NCI-H2196 (cell line): ENCODE measurements at regions not wholly inside any gene's neighbourhood (a gene's known extent, or its start where the extent isn't known, plus 50 kb on each side); places are given as distances from the start of the nearest gene placed in this dataset.
"Not testable (repeated sequence)": the region's sequence is repeated elsewhere in the genome, so short reads cannot be mapped to it uniquely, and the experiment has no call there.

Experiments used
- DNase-seq: peaks from one replicate; lab custom pipeline; 2025; ENCODE audit not compliant: unreplicated experiment; lab: John Stamatoyannopoulos, UW

GRCh38 chr9:84054341-84055010, 73.9 kb downstream of the RMI1 start:
- DNase-seq, result no peak

- DNase-seq, result no peak
Observed at GRCh38 chr9:84057662-84058061, 77.1 kb downstream of the RMI1 start.

- DNase-seq, result no peak
Observed at GRCh38 chr9:84059936-84060335, 79.3 kb downstream of the RMI1 start.

- peak; percentile 34 for DNase-seq
Observed at GRCh38 chr9:84061613-84062193, 81.1 kb downstream of the RMI1 start.

- DNase-seq, result no peak
Observed at GRCh38 chr9:84062538-84062937, 81.9 kb downstream of the RMI1 start.

- no peak for DNase-seq
Observed at GRCh38 chr9:84067821-84068220, 87.2 kb downstream of the RMI1 start.

- DNase-seq, result no peak
Observed at GRCh38 chr9:84068872-84069271, 88.3 kb downstream of the RMI1 start.

GRCh38 chr9:84070590-84070989, 90.0 kb downstream of the RMI1 start:
- DNase-seq, result no peak

- no peak for DNase-seq
Observed at GRCh38 chr9:84072621-84073180, 92.1 kb downstream of the RMI1 start.

GRCh38 chr9:84075004-84075403, 94.4 kb downstream of the RMI1 start:
- DNase-seq, result no peak

- DNase-seq, result no peak
Observed at GRCh38 chr9:84076384-84076783, 95.8 kb downstream of the RMI1 start.

GRCh38 chr9:84077816-84078215, 97.2 kb downstream of the RMI1 start:
- not testable (repeated sequence) for DNase-seq

GRCh38 chr9:84079994-84080393, 99.4 kb downstream of the RMI1 start:
- DNase-seq, result no peak

GRCh38 chr9:84101964-84102632, 121.5 kb downstream of the RMI1 start:
- DNase-seq, result no peak

- DNase-seq, result no peak
Observed at GRCh38 chr9:84103651-84104377, 123.2 kb downstream of the RMI1 start.

GRCh38 chr9:84107081-84107480, 126.5 kb downstream of the RMI1 start:
- no peak for DNase-seq

GRCh38 chr9:84107995-84108394, 127.4 kb downstream of the RMI1 start:
- no peak for DNase-seq

GRCh38 chr9:84111726-84112125, 131.1 kb downstream of the RMI1 start:
- DNase-seq, result no peak

- peak; percentile 14 for DNase-seq
Observed at GRCh38 chr9:84121991-84122523, 141.5 kb downstream of the RMI1 start.

GRCh38 chr9:84122572-84122971, 142.0 kb downstream of the RMI1 start:
- DNase-seq, result no peak
